ENCODE measurements at regions not wholly inside any gene's neighbourhood (a gene's known extent, or its start where the extent isn't known, plus 50 kb on each side); places are given as distances from the start of the nearest gene placed in this dataset.

DNA sequence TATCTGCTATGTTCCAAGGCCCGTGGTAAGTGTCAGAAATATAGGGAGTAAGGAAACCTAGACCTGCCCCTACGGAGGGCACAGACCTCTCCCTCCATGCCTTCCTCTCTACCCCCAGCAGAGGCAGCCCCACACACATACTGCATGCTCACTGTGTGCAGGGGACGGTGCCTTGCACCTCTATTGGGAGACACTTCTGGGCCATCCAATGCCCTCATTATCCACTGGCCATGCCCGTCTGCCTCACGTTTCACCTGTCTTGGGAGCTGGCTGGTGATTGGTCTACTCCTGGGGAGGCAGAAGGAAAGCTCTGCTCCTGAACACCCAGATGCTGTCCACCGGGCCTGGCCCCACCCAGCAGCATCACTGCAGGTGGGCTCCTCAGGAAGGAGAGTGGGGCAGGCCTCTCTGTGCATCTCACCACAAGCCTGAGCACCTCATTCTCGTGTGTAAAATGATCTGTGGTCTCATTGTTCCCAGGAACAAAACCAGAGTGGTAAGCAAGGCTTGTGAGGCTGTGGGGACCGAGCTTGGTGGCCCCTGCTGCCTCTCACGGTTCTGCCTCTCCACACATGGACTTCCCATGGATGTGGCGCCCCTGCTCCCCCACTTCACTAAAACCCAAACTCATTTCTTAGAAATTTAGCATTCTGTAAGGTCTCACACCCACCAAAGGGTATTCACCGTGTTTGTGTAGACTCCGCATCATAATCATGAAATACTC lies 312.5 kb upstream of the HS6ST1 start:
- H3K4me1 ChIP-seq (ENCODE audit: low read length) = no peaks in the 10 kb centered on the region
- no peak for TF ChIP-seq CTCF (IDR thresholded peaks at IDR 0.05; ENCODE audit: low read depth, low read length)
- no peak for TF ChIP-seq EZH2phosphoT487 (IDR thresholded peaks at IDR 0.05; ENCODE audit: low read depth)
- no peak overlapping the region for H3K4me3 ChIP-seq (ENCODE audit: low read length)
- no peaks in the 10 kb centered on the region for H3K27me3 ChIP-seq (ENCODE audit: low read depth, low read length)
- no peaks in the 10 kb centered on the region for H3K36me3 ChIP-seq (replicated peaks; ENCODE audit: low read depth, low read length)
- no peak overlapping the region for H3K27ac ChIP-seq (ENCODE audit: low read length)
- H3K79me2 ChIP-seq (ENCODE audit: low read length) = no peaks in the 10 kb centered on the region
- H3K4me2 ChIP-seq (ENCODE audit: low read length) = no peak overlapping the region
- no peak overlapping the region for H2AFZ ChIP-seq (ENCODE audit: low read depth, low read length)
- H4K20me1 ChIP-seq (ENCODE audit: insufficient read depth, low read length) = no peaks in the 10 kb centered on the region
- H3K9ac ChIP-seq (ENCODE audit: low read length) = no peak overlapping the region
- no peaks in the 10 kb centered on the region for H3K9me3 ChIP-seq (ENCODE audit: insufficient read depth, low read length)

DNA sequence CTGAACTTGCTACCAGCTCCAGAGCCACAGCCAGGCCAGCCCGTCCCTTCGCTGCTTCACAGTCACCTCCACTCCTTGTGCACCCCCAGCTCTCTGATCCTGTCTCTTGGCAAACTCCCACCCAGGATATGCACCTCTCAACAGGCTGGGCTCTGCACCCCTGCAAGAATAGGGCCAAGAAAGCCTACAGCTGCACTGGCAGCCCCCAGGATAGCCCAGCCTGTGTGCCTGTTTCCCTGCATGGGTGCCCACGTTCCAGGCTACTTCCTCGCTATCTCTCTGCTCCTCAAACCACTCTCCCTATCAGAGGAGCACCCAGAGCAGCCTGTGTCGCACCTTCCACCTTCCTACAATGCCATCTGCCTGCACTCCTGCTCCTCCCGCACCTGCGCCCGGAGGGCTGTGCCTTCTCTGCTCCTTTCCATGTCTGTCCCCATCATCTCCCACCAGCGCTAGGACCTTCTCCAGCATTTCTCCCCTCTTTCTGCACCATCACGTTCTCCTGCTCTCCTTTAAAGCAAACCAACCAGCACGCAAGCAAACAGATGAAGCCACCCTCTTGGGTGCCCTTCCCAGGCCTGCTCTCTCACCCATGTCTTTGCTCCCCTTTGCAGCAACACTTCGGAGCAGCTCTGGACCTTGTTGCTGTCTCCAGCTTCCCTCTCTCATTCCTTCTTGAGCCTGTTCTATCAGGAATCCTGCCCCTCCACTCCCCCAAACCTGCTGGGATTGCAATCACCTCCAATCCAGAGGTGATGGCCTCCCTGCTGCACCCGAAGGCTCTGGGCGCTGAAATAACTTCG lies 313.2 kb upstream of the HS6ST1 start:
- H2AFZ ChIP-seq (ENCODE audit: low read depth, low read length) = no peak overlapping the region
- no peak overlapping the region for H3K9ac ChIP-seq (ENCODE audit: low read length)
- H3K27ac ChIP-seq (ENCODE audit: low read length) = no peak overlapping the region
- H3K79me2 ChIP-seq (ENCODE audit: low read length) = no peaks in the 10 kb centered on the region
- H3K4me2 ChIP-seq (ENCODE audit: low read length) = no peak overlapping the region
- H3K36me3 ChIP-seq (replicated peaks; ENCODE audit: low read depth, low read length) = no peaks in the 10 kb centered on the region
- H3K4me1 ChIP-seq (ENCODE audit: low read length) = no peaks in the 10 kb centered on the region
- no peak overlapping the region for H3K4me3 ChIP-seq (ENCODE audit: low read length)
- H3K27me3 ChIP-seq (ENCODE audit: low read depth, low read length) = no peaks in the 10 kb centered on the region
- TF ChIP-seq EZH2phosphoT487 (IDR thresholded peaks at IDR 0.05; ENCODE audit: low read depth) (no peak), CTCF (IDR thresholded peaks at IDR 0.05; ENCODE audit: low read depth, low read length) (no peak)
- no peaks in the 10 kb centered on the region for H4K20me1 ChIP-seq (ENCODE audit: insufficient read depth, low read length)
- no peaks in the 10 kb centered on the region for H3K9me3 ChIP-seq (ENCODE audit: insufficient read depth, low read length)

GRCh38 chr2:128632501-128632800 lies 313.8 kb upstream of the HS6ST1 start:
- Histone ChIP-seq H3K4me1 (ENCODE audit: low read length) (no peaks in the 10 kb centered on the region), H3K9me3 (ENCODE audit: insufficient read depth, low read length) (no peaks in the 10 kb centered on the region), H3K27me3 (ENCODE audit: low read depth, low read length) (no peaks in the 10 kb centered on the region), H3K27ac (ENCODE audit: low read length) (no peak overlapping the region), H3K79me2 (ENCODE audit: low read length) (no peaks in the 10 kb centered on the region), H3K4me3 (ENCODE audit: low read length) (no peak overlapping the region), H3K9ac (ENCODE audit: low read length) (no peak overlapping the region), H4K20me1 (ENCODE audit: insufficient read depth, low read length) (no peaks in the 10 kb centered on the region), H3K36me3 (replicated peaks; ENCODE audit: low read depth, low read length) (no peaks in the 10 kb centered on the region), H2AFZ (ENCODE audit: low read depth, low read length) (no peak overlapping the region), H3K4me2 (ENCODE audit: low read length) (no peak overlapping the region)
- TF ChIP-seq EZH2phosphoT487 (IDR thresholded peaks at IDR 0.05; ENCODE audit: low read depth) = no peak
- TF ChIP-seq CTCF (IDR thresholded peaks at IDR 0.05; ENCODE audit: low read depth, low read length) = no peak

DNA sequence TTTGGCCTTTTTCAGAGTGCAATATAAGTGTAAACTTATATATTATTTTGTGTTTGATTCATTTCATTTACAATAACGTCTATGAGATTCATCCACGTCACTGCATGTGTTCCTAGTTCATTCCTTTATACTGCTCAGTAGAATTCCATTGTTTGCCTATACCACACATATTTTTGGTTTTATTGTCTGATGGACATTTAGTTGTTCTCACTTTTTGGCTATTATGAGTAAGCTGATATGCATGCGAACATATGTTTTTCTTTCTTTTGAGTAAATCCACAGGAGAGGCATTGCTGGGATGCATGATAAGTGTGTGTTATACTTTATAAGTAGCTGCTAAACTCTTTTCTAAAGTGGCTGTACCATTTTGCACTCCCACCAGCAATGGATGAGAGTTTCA lies 314.8 kb upstream of the HS6ST1 start:
- Histone ChIP-seq H3K9ac (ENCODE audit: low read length) (no peak overlapping the region), H3K36me3 (replicated peaks; ENCODE audit: low read depth, low read length) (no peaks in the 10 kb centered on the region), H3K4me2 (ENCODE audit: low read length) (no peak overlapping the region), H3K27ac (ENCODE audit: low read length) (no peak overlapping the region), H3K79me2 (ENCODE audit: low read length) (no peaks in the 10 kb centered on the region), H3K9me3 (ENCODE audit: insufficient read depth, low read length) (no peaks in the 10 kb centered on the region), H4K20me1 (ENCODE audit: insufficient read depth, low read length) (no peaks in the 10 kb centered on the region), H2AFZ (ENCODE audit: low read depth, low read length) (no peak overlapping the region), H3K4me3 (ENCODE audit: low read length) (no peak overlapping the region), H3K4me1 (ENCODE audit: low read length) (no peaks in the 10 kb centered on the region), H3K27me3 (ENCODE audit: low read depth, low read length) (no peaks in the 10 kb centered on the region)
- TF ChIP-seq EZH2phosphoT487 (IDR thresholded peaks at IDR 0.05; ENCODE audit: low read depth) (no peak), CTCF (IDR thresholded peaks at IDR 0.05; ENCODE audit: low read depth, low read length) (no peak)
